Panc1 (cell line): ENCODE measurements at regions not wholly inside any gene's neighbourhood (a gene's known extent, or its start where the extent isn't known, plus 50 kb on each side); places are given as distances from the start of the nearest gene placed in this dataset.

Source experiments
- ATAC-seq: fragments of 200-7000 bp; cut with Tn5 transposase; 2 replicates; pipeline ENCODE4 v1.9.1; 2020; ENCODE audit warnings: mild to moderate bottlenecking, moderate library complexity
- BruUV-seq: library from RNA; stranded (reverse); fragments of 400-500 nt; replicated peaks from 2 replicates; lab custom pipeline; 2021; lab: Mats Ljungman, UMichigan
- CTCF ChIA-PET: fragments of 300-600 bp; sonication (Branson Sonifier 250); formaldehyde crosslinking; loops from one replicate; lab custom pipeline; 2022; ENCODE audit warnings: antibody characterized with exemption; lab: Charles Lee
- POLR2A ChIA-PET: fragments of 300-600 bp; sonication (Branson Sonifier 250); formaldehyde crosslinking; loops from one replicate; lab custom pipeline; 2022; ENCODE audit warnings: antibody characterized with exemption; lab: Charles Lee
- DNase-seq: peaks from one replicate; pipeline ENCODE4 v3.0.0-alpha.2; 2010; ENCODE audit warnings: low read depth, low spot score
- H3K27ac ChIP-seq: 2 replicates; pipeline ENCODE4 v1.5.1; 2011; ENCODE audit warnings: mild to moderate bottlenecking, low read length, inconsistent platforms
- H3K27me3 ChIP-seq: fragments of 200-500 bp; sonication (Bioruptor generic); 2 replicates; pipeline ENCODE4 v1.6.0; 2014; ENCODE audit warnings: low read length, inconsistent platforms; ENCODE audit not compliant: control insufficient read depth, insufficient read depth
- H3K36me3 ChIP-seq: fragments of 200-500 bp; sonication (Bioruptor generic); 2 replicates; pipeline ENCODE4 v1.5.1; 2014; ENCODE audit warnings: inconsistent platforms, mild to moderate bottlenecking, low read length, moderate library complexity; ENCODE audit not compliant: control insufficient read depth, insufficient read depth
- H3K4me1 ChIP-seq: 2 replicates; pipeline ENCODE4 v1.5.1; 2011; ENCODE audit warnings: inconsistent platforms, mild to moderate bottlenecking, low read length, moderate library complexity; ENCODE audit not compliant: control insufficient read depth, insufficient read depth
- H3K4me3 ChIP-seq, 2 experiments: 2 replicates each; pipeline ENCODE4 v1.5.1; 2011 to 2012; ENCODE audit warnings: low read depth in 2 of 2, low read length in 2 of 2, mild to moderate bottlenecking in 2 of 2, inconsistent platforms in 1 of 2, moderate library complexity in 1 of 2
- H3K9me3 ChIP-seq: fragments of 200-500 bp; sonication (Bioruptor generic); 2 replicates; pipeline ENCODE4 v1.5.1; 2014; ENCODE audit warnings: low read depth, mild to moderate bottlenecking, inconsistent platforms, low read length, moderate library complexity; ENCODE audit not compliant: control insufficient read depth, insufficient read depth
- CTCF ChIP-seq: fragments of 450-650 bp; IDR thresholded peaks from 2 replicates; pipeline ENCODE4 v1.5.1; 2017; ENCODE audit warnings: mild to moderate bottlenecking
- POLR2AphosphoS5 ChIP-seq: IDR thresholded peaks from 2 replicates; pipeline ENCODE4 v1.6.1; 2012; ENCODE audit warnings: mild to moderate bottlenecking, low read depth, low read length, moderate library complexity
- REST ChIP-seq, 2 experiments: IDR thresholded peaks; 2 replicates each; pipeline ENCODE4 v1.6.1; 2011 to 2012; ENCODE audit warnings: low read depth in 2 of 2, control low read depth in 1 of 2, low read length in 1 of 2, mild to moderate bottlenecking in 1 of 2, moderate library complexity in 1 of 2; ENCODE audit not compliant: insufficient read depth in 1 of 2
- SIN3A ChIP-seq: IDR thresholded peaks from 2 replicates; pipeline ENCODE4 v1.6.1; 2012; ENCODE audit warnings: low read depth, mild to moderate bottlenecking, low read length, moderate library complexity, borderline replicate concordance; ENCODE audit not compliant: insufficient read depth
- TCF7L2 ChIP-seq: IDR thresholded peaks from 2 replicates; pipeline ENCODE4 v1.6.1; 2011; ENCODE audit warnings: mild to moderate bottlenecking, low read depth, low read length, inconsistent platforms
- in situ Hi-C: cut with HindIII; loops from 2 replicates; pipeline ENCODE4 v1.10.0; 2016; ENCODE audit warnings: low sequenced_read_pairs, low pct_unique_long_range_greater_than_20kb
- intact Hi-C: fragments of 100-400 bp; cut with micrococcal nuclease; formaldehyde crosslinking; loops from one replicate; pipeline ENCODE4 v1.10.0; 2022; ENCODE audit not compliant: unreplicated experiment

GRCh38 chr15:94154255-94154654 is 77.1 kb upstream of the MCTP2 start:
- Histone ChIP-seq H3K9me3 (no peaks in the 10 kb centered on the region), H3K27me3 (no peaks in the 10 kb centered on the region), H3K36me3 (no peaks in the 10 kb centered on the region), H3K4me3 (no peak overlapping the region), H3K27ac (no peak overlapping the region), H3K4me1 (no peaks in the 10 kb centered on the region)
- BruUV-seq: no TSS peak
- CTCF ChIA-PET: no interaction called here
- intact Hi-C loops: no loop called here
- ATAC-seq (no peak), DNase-seq (no peak)
- TF ChIP-seq POLR2AphosphoS5: no peak
- TF ChIP-seq SIN3A: no peak
- TF ChIP-seq CTCF: no peak
- no peak for TF ChIP-seq TCF7L2
- TF ChIP-seq REST (IDR thresholded peaks at IDR 0.05; ENCODE audit: insufficient read depth in 1 of 2, low read depth in 2 of 2, low read length in 1 of 2): no peak
- POLR2A ChIA-PET: no interaction called here
- in situ Hi-C loops: no loop called here

GRCh38 chr15:94145046-94145445 is 86.3 kb upstream of the MCTP2 start:
- BruUV-seq: no TSS peak
- no peaks in the 10 kb centered on the region for H3K27me3 ChIP-seq
- intact Hi-C loops (no loop called here), in situ Hi-C loops (no loop called here)
- H3K27ac ChIP-seq: no peak overlapping the region
- TF ChIP-seq POLR2AphosphoS5 (no peak), SIN3A (no peak), CTCF (no peak), TCF7L2 (no peak), REST (IDR thresholded peaks at IDR 0.05; ENCODE audit: insufficient read depth in 1 of 2, low read depth in 2 of 2, low read length in 1 of 2) (no peak)
- no peak overlapping the region for H3K4me3 ChIP-seq
- DNase-seq (no peak), ATAC-seq (no peak)
- no peaks in the 10 kb centered on the region for H3K36me3 ChIP-seq
- no peaks in the 10 kb centered on the region for H3K9me3 ChIP-seq
- no peaks in the 10 kb centered on the region for H3K4me1 ChIP-seq
- CTCF ChIA-PET: no interaction called here
- POLR2A ChIA-PET: no interaction called here
